GM12873 (cell line): ENCODE measurements at regions not wholly inside any gene's neighbourhood (a gene's known extent, or its start where the extent isn't known, plus 50 kb on each side); places are given as distances from the start of the nearest gene placed in this dataset.

Source experiments
- CTCF ChIP-seq: IDR thresholded peaks from 2 replicates; pipeline ENCODE4 v1.5.1; 2012; ENCODE audit warnings: low read depth, mild to moderate bottlenecking, moderate library complexity, low read length, control low read depth; ENCODE audit not compliant: insufficient read depth; ENCODE audit errors: missing control alignments

- no peak for TF ChIP-seq CTCF
These were observed 577.6 kb downstream of the MATN1 start for GRCh38 chr1:30145723-30146303.

GRCh38 chr1:30144831-30145230 lies 578.6 kb downstream of the MATN1 start:
- no peak for TF ChIP-seq CTCF

- TF ChIP-seq CTCF = no peak
These were observed 579.9 kb downstream of the MATN1 start for GRCh38 chr1:30143517-30143916.

- TF ChIP-seq CTCF = no peak
These were observed 582.8 kb downstream of the MATN1 start for GRCh38 chr1:30140566-30140965.

GRCh38 chr1:30138891-30139290 lies 584.5 kb downstream of the MATN1 start:
- TF ChIP-seq CTCF = no peak

GRCh38 chr1:30137001-30137400 lies 586.4 kb downstream of the MATN1 start:
- no peak for TF ChIP-seq CTCF

- no peak for TF ChIP-seq CTCF
These were observed 587.7 kb downstream of the MATN1 start for GRCh38 chr1:30135698-30136097.
